Adrenal gland (tissue), 5 donors: ENCODE measurements at regions not wholly inside any gene's neighbourhood (a gene's known extent, or its start where the extent isn't known, plus 50 kb on each side); places are given as distances from the start of the nearest gene placed in this dataset.

Experiments
- CTCF ChIP-seq, 6 experiments: fragments of 450-650 bp in 4 of 6; fragments of 200-600 bp in 2 of 6; sonication (generic) in 1 of 6; IDR thresholded peaks; 1 replicate in 5 of 6; 2 replicates in 1 of 6; pipeline versions ENCODE4 v1.5.1 to v1.8.0; 2016 to 2021; ENCODE audit warnings: antibody characterized with exemption in 6 of 6, mild to moderate bottlenecking in 2 of 6, moderate library complexity in 1 of 6
- POLR2A ChIP-seq, 2 donors: fragments of 450-650 bp; IDR thresholded peaks; one replicate each; pipeline ENCODE4 v1.6.1; 2017; ENCODE audit warnings: antibody characterized with exemption in 2 of 2, mild to moderate bottlenecking in 2 of 2, moderate library complexity in 1 of 2
- donor health status: DM: no; HTN: no; CAD: no.

GRCh38 chr10:53134050-53134449 is 361.5 kb upstream of the MBL2 start:
- TF ChIP-seq CTCF (IDR thresholded peaks at IDR 0.05) = no peak
- TF ChIP-seq POLR2A (IDR thresholded peaks at IDR 0.05) = no peak
